WERI-Rb-1 (cell line): ENCODE measurements at regions not wholly inside any gene's neighbourhood (a gene's known extent, or its start where the extent isn't known, plus 50 kb on each side); places are given as distances from the start of the nearest gene placed in this dataset.

ENCODE experiments used
- DNase-seq: peaks from one replicate; pipeline ENCODE4 v3.0.0-alpha.2; 2020
- H3K27ac ChIP-seq: fragments of 250-450 bp; sonication (Bioruptor Pico); 2 replicates; pipeline ENCODE4 v1.5.1; 2020; ENCODE audit warnings: mild to moderate bottlenecking, moderate library complexity
- H3K27me3 ChIP-seq: fragments of 250-450 bp; sonication (Bioruptor Pico); 2 replicates; pipeline ENCODE4 v1.5.1; 2021; ENCODE audit warnings: mild to moderate bottlenecking, low read depth, moderate library complexity; ENCODE audit not compliant: insufficient read depth, severe bottlenecking
- H3K36me3 ChIP-seq: fragments of 250-450 bp; sonication (Bioruptor Pico); 2 replicates; pipeline ENCODE4 v1.5.1; 2020; ENCODE audit warnings: mild to moderate bottlenecking, moderate library complexity
- H3K4me3 ChIP-seq: 2 replicates; pipeline ENCODE4 v1.5.1; 2011; ENCODE audit warnings: low read depth, mild to moderate bottlenecking, control low read depth, low read length
- H3K9me3 ChIP-seq: fragments of 250-450 bp; sonication (Bioruptor Pico); 2 replicates; pipeline ENCODE4 v1.5.1; 2021; ENCODE audit warnings: mild to moderate bottlenecking, moderate library complexity; ENCODE audit not compliant: severe bottlenecking
- TF ChIP-seq, protein P1 (sequence below): IDR thresholded peaks from 2 replicates; pipeline ENCODE4 v1.5.1; 2011; ENCODE audit warnings: low read depth, mild to moderate bottlenecking, control low read depth, inconsistent platforms, low read length

DNA sequence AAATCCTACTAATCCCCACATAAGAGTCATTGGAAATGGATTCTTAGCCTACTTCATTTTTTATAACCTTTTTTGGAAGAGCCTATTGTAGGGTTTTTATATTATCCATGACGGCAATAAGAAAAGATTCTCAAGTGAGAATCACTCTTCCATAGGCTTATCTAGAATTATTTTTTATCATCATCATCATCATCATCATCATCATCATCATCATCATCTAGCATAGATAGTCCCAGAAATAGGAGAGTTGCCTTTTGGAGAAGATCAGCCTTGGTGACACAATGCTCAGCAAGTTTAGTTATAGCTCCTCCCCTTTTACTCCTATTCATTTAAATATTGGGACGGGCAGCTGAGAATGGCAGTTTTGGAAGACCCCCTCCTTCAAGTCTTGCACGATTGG is 359.1 kb upstream of the SLC35B3 start:
- Histone ChIP-seq H3K9me3 (no peaks in the 10 kb centered on the region), H3K27ac (no peak overlapping the region), H3K27me3 (no peaks in the 10 kb centered on the region), H3K4me3 (no peak overlapping the region), H3K36me3 (no peaks in the 10 kb centered on the region)
- TF ChIP-seq, protein P1, sequence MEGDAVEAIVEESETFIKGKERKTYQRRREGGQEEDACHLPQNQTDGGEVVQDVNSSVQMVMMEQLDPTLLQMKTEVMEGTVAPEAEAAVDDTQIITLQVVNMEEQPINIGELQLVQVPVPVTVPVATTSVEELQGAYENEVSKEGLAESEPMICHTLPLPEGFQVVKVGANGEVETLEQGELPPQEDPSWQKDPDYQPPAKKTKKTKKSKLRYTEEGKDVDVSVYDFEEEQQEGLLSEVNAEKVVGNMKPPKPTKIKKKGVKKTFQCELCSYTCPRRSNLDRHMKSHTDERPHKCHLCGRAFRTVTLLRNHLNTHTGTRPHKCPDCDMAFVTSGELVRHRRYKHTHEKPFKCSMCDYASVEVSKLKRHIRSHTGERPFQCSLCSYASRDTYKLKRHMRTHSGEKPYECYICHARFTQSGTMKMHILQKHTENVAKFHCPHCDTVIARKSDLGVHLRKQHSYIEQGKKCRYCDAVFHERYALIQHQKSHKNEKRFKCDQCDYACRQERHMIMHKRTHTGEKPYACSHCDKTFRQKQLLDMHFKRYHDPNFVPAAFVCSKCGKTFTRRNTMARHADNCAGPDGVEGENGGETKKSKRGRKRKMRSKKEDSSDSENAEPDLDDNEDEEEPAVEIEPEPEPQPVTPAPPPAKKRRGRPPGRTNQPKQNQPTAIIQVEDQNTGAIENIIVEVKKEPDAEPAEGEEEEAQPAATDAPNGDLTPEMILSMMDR, result no peak
- no peak for DNase-seq

- H3K27me3 ChIP-seq, result no peaks in the 10 kb centered on the region
- DNase-seq, result no peak
- no peaks in the 10 kb centered on the region for H3K9me3 ChIP-seq
- H3K4me3 ChIP-seq, result no peak overlapping the region
- H3K27ac ChIP-seq, result no peak overlapping the region
- H3K36me3 ChIP-seq, result no peaks in the 10 kb centered on the region
- TF ChIP-seq, protein P1, result no peak
Measured at GRCh38 chr6:8789878-8790277, 354.5 kb upstream of the SLC35B3 start.

- Histone ChIP-seq H3K36me3 (no peaks in the 10 kb centered on the region), H3K27ac (no peak overlapping the region), H3K27me3 (no peaks in the 10 kb centered on the region), H3K9me3 (no peaks in the 10 kb centered on the region), H3K4me3 (no peak overlapping the region)
- no peak for DNase-seq
- TF ChIP-seq, protein P1, result no peak
Measured at GRCh38 chr6:8785223-8785622, 349.9 kb upstream of the SLC35B3 start.

DNA sequence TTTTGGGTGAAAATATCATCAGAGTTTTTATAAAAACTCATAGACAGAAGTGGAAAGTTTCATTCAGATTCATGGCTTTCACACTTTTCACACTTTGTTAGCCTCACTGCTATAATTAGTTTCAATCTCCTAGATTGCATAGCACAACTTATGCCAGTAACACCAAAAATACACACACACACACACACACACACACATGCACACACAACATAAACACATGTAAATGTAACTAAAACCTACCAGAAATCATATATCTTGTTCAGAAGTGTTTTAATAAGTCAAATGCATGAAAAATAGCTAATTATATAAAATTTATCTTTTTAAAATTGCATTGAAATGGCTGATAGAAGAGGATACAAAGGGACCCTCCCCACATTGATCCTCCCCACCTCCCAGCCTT is 347.8 kb upstream of the SLC35B3 start:
- TF ChIP-seq, protein P1, result no peak
- Histone ChIP-seq H3K27ac (no peak overlapping the region), H3K9me3 (no peaks in the 10 kb centered on the region), H3K36me3 (no peaks in the 10 kb centered on the region), H3K4me3 (no peak overlapping the region), H3K27me3 (peaks cover 2% of the 10 kb centered on the region)
- DNase-seq, result no peak

DNA sequence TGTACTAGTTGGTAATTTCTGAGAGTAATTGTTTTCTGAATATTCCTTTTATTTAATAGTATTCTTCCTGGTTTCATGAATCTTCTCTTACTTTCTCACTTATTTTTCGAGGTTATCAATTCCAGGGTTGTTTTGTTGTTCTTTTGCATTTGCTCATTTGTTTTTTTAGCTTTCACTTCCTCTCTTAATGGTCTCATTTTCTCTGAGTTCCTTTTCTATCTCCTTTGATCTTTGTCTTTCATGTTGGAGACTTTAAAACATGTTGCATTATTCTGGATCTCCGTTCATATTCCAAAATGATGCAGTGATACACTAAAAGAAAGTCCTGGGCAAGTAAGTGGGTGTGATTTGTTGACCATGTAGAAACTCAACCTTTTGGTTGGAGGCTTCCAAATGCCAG is 345.3 kb upstream of the SLC35B3 start:
- no peaks in the 10 kb centered on the region for H3K36me3 ChIP-seq
- no peak overlapping the region for H3K27ac ChIP-seq
- H3K27me3 ChIP-seq, result peaks cover 2% of the 10 kb centered on the region
- no peak overlapping the region for H3K4me3 ChIP-seq
- DNase-seq, result no peak
- TF ChIP-seq, protein P1, result no peak
- no peaks in the 10 kb centered on the region for H3K9me3 ChIP-seq

- Histone ChIP-seq H3K27ac (no peak overlapping the region), H3K36me3 (no peaks in the 10 kb centered on the region), H3K9me3 (no peaks in the 10 kb centered on the region), H3K4me3 (no peak overlapping the region), H3K27me3 (no peaks in the 10 kb centered on the region)
- no peak for DNase-seq
- TF ChIP-seq, protein P1, result no peak
Measured at GRCh38 chr6:8764733-8765132, 329.4 kb upstream of the SLC35B3 start.
